Neuron (in vitro differentiated cells): ENCODE measurements at regions not wholly inside any gene's neighbourhood (a gene's known extent, or its start where the extent isn't known, plus 50 kb on each side); places are given as distances from the start of the nearest gene placed in this dataset.
"Not testable (repeated sequence)": the region's sequence is repeated elsewhere in the genome, so short reads cannot be mapped to it uniquely, and the experiment has no call there.

Experiments used
- H2AFZ ChIP-seq: one replicate; pipeline ENCODE4 v1.6.1; 2013; ENCODE audit warnings: low read depth, mild to moderate bottlenecking, inconsistent platforms, low read length, moderate library complexity
- H3K27me3 ChIP-seq: one replicate; pipeline ENCODE4 v1.6.1; 2013; ENCODE audit warnings: low read length; ENCODE audit not compliant: insufficient read depth
- H3K36me3 ChIP-seq: one replicate; pipeline ENCODE4 v1.6.1; 2013; ENCODE audit warnings: low read length; ENCODE audit not compliant: insufficient read depth
- H3K4me1 ChIP-seq: one replicate; pipeline ENCODE4 v1.6.1; 2013; ENCODE audit warnings: low read length; ENCODE audit not compliant: insufficient read depth
- H3K4me3 ChIP-seq: 2 replicates; pipeline ENCODE4 v1.5.1; 2013; ENCODE audit warnings: mild to moderate bottlenecking, low read length, moderate library complexity
- H3K9me3 ChIP-seq: one replicate; pipeline ENCODE4 v1.6.1; 2013; ENCODE audit warnings: low read length

DNA sequence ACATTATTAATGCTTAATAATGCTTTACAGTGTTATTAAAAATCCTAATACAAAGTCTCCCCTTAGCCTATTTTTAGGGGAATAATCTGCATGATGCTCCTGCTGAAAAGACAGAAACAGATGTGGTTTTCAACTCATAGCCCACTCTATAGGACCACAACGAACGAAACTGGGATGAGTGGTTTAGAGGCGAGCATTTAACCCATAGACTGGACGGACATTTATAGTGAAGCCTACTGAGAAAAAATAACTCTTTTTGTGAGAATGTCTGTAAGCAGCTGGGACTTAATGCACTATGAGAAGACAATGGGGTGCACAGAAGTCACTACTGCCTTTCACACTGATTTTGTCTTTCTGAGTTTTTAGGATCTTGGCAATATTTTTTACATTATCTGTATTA, 1599.6 kb upstream of the B3GALT2 start:
- Histone ChIP-seq H3K27me3 (no peaks in the 10 kb centered on the region), H2AFZ (no peak overlapping the region), H3K4me1 (no peaks in the 10 kb centered on the region), H3K36me3 (no peaks in the 10 kb centered on the region), H3K4me3 (no peak overlapping the region), H3K9me3 (no peaks in the 10 kb centered on the region)

- Histone ChIP-seq H3K9me3 (no peaks in the 10 kb centered on the region), H3K27me3 (no peaks in the 10 kb centered on the region), H2AFZ (no peak overlapping the region), H3K4me1 (no peaks in the 10 kb centered on the region), H3K36me3 (no peaks in the 10 kb centered on the region), H3K4me3 (no peak overlapping the region)
Observed at GRCh38 chr1:194776657-194777056, 1590.2 kb upstream of the B3GALT2 start.

GRCh38 chr1:194774535-194774934, 1588.1 kb upstream of the B3GALT2 start:
- Histone ChIP-seq H3K9me3 (no peaks in the 10 kb centered on the region), H3K4me3 (no peak overlapping the region), H2AFZ (no peak overlapping the region), H3K4me1 (no peaks in the 10 kb centered on the region), H3K36me3 (no peaks in the 10 kb centered on the region), H3K27me3 (no peaks in the 10 kb centered on the region)

DNA sequence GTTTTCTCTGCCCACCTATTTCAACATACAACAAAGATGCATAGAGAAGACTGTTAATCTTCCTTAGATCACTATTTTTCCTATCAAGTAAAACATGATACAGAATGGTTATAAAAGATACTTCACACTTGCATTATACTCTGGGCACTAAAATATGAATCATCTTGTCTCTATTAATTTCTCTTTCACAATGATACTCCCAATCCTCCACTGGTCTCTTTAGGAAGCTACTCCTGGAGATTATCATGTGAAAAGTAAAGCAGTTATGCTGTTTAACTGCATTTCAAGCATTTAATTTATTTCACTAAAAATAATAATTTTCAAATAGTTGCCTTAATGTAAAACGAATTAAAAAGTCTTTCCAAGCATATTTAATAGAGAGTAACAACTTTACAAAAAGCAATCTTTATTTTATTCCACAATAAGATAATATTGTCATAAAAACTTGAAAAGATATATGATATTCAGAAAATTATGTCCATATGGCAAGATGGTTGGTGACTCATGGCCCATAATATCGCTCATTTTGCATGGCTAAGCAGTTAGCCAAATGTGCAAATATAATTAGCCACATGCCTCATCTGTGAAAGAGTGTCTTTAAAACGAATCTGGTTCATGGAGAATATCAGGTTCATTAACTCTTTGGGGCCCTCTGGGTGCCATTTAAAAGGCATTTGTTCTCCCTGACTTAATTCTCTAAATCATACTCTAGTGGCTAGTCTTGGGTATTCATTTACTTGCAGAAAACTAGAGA, 1569.0 kb upstream of the B3GALT2 start:
- Histone ChIP-seq H3K4me1 (no peaks in the 10 kb centered on the region), H3K9me3 (no peaks in the 10 kb centered on the region), H3K4me3 (no peak overlapping the region), H2AFZ (no peak overlapping the region), H3K36me3 (no peaks in the 10 kb centered on the region), H3K27me3 (no peaks in the 10 kb centered on the region)

- H3K36me3 ChIP-seq, H3K27me3 ChIP-seq, H3K4me3 ChIP-seq, H3K9me3 ChIP-seq, H2AFZ ChIP-seq: not testable (repeated sequence)
- peaks cover 15% of the 10 kb centered on the region for H3K4me1 ChIP-seq
Observed at GRCh38 chr1:194738843-194739242, 1552.4 kb upstream of the B3GALT2 start.

DNA sequence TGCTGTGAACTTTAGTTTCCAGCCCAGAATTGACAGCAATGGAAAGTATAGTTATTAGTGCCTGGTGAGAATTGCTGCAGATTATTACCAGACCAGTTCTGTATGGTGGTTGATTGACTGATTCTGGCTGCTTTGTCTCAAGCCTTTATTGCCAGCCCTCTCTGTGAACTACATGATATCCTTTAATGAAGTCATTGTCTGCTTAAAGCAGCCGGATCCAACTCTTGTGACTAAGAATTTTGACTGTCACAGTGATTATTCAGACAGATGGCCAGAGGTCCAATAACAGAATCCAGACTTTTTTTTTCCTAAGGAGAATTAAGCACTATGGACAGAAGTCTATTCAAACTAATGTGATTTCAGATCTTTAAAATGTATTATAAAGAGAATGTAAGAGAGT, 1548.6 kb upstream of the B3GALT2 start:
- Histone ChIP-seq H3K27me3 (no peaks in the 10 kb centered on the region), H3K4me1 (peaks cover 15% of the 10 kb centered on the region), H3K36me3 (no peaks in the 10 kb centered on the region), H2AFZ (peak overlapping the region; percentile 68), H3K4me3 (no peak overlapping the region), H3K9me3 (no peaks in the 10 kb centered on the region)

- H3K4me1 ChIP-seq: peaks cover 15% of the 10 kb centered on the region
- H3K9me3 ChIP-seq: no peaks in the 10 kb centered on the region
- H3K36me3 ChIP-seq: no peaks in the 10 kb centered on the region
- no peaks in the 10 kb centered on the region for H3K27me3 ChIP-seq
- no peak overlapping the region for H2AFZ ChIP-seq
- H3K4me3 ChIP-seq: no peak overlapping the region
Observed at GRCh38 chr1:194731025-194731424, 1544.6 kb upstream of the B3GALT2 start.

DNA sequence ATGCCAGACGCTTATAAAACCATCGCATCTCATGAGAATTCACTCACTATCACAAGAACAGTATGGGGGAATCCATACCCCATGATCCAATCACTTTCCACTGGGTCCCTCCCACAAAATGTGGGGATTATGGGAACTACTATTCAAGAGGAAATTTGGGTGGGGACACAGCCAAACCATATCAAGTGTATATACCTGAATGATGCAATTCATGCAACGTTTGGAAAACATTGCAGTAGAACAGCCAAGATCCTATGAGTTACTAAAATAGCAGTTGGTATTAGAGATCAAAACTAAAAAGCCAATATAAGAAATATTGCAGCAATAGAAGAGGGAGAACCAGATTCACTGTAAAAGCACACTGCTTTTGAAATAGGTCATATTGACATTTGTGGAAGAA, 1543.9 kb upstream of the B3GALT2 start:
- H3K4me1 ChIP-seq: peaks cover 9% of the 10 kb centered on the region
- no peaks in the 10 kb centered on the region for H3K36me3 ChIP-seq
- H2AFZ ChIP-seq: no peak overlapping the region

GRCh38 chr1:194723067-194723466, 1536.7 kb upstream of the B3GALT2 start:
- Histone ChIP-seq H3K27me3 (no peaks in the 10 kb centered on the region), H3K4me3 (no peak overlapping the region), H3K36me3 (no peaks in the 10 kb centered on the region), H3K4me1 (no peaks in the 10 kb centered on the region), H2AFZ (no peak overlapping the region), H3K9me3 (no peaks in the 10 kb centered on the region)

More for the DNA sequence above, 1543.9 kb upstream of the B3GALT2 start:
- Histone ChIP-seq H3K4me3 (no peak overlapping the region), H3K9me3 (no peaks in the 10 kb centered on the region), H3K27me3 (no peaks in the 10 kb centered on the region)

- Histone ChIP-seq H3K4me1 (no peaks in the 10 kb centered on the region), H3K36me3 (no peaks in the 10 kb centered on the region), H3K27me3 (no peaks in the 10 kb centered on the region), H2AFZ (no peak overlapping the region), H3K9me3 (no peaks in the 10 kb centered on the region), H3K4me3 (no peak overlapping the region)
Observed at GRCh38 chr1:194717941-194718340, 1531.5 kb upstream of the B3GALT2 start.

DNA sequence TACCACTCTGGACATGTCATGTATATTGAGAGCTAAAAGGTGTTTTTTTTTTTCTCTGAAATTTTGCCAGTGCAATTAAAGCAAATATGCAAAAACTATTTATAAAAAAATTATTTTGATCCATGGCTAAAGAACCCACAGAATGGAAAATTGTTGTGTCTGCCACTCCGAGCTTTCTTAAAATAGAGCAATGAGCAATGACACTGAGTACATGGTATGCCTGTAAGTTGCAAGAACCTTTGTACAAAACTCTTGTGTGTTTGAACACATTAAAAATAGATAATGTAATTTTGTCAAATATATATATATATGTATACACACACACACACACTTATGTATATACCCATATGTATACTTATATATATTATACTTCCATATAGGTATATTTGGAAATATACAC, 1530.9 kb upstream of the B3GALT2 start:
- no peaks in the 10 kb centered on the region for H3K27me3 ChIP-seq
- no peak overlapping the region for H3K4me3 ChIP-seq
- H2AFZ ChIP-seq: no peak overlapping the region
- no peaks in the 10 kb centered on the region for H3K4me1 ChIP-seq
- no peaks in the 10 kb centered on the region for H3K36me3 ChIP-seq
- H3K9me3 ChIP-seq: no peaks in the 10 kb centered on the region

DNA sequence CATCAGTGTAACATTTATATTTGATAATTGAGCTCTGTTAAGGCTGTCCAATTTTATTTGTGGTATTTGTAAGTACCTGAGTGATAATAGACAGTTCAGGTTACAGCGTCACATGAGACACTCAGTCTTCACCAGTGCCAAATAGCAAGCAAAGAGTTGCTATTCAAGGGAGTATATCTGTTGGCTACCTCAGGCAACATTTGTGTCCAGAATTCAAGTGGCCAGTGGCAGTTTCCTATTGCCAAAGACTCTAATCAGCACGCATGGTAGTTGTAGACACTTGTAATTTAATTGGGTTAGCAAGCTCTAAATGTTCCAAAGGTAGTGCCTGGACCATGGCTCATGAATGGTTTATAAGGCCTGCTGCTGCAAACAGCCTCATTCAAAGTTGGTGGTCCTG, 1524.3 kb upstream of the B3GALT2 start:
- Histone ChIP-seq H3K27me3 (no peaks in the 10 kb centered on the region), H2AFZ (no peak overlapping the region), H3K4me3 (no peak overlapping the region), H3K4me1 (no peaks in the 10 kb centered on the region), H3K9me3 (no peaks in the 10 kb centered on the region), H3K36me3 (no peaks in the 10 kb centered on the region)

DNA sequence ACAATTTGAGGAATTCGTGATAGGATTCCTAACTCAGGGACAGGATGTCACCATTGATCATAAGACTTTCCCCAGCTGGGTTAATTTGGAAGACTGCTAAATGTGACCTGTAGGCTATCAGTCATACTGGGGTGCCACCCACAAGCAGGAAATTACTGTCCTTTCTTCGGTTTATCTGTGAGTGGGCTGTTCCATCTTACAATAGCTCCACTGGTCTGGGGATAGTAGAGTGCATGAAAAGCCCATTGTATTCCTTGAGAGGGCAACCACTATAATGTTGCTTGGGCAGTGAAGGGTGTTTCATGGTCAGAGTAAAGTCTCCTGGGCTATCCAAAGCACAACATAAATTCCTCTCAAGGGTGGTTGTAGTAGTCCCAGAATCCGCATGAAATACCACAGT, 1523.0 kb upstream of the B3GALT2 start:
- Histone ChIP-seq H3K4me1 (no peaks in the 10 kb centered on the region), H3K36me3 (no peaks in the 10 kb centered on the region), H3K4me3 (no peak overlapping the region), H3K9me3 (no peaks in the 10 kb centered on the region), H3K27me3 (no peaks in the 10 kb centered on the region), H2AFZ (no peak overlapping the region)

GRCh38 chr1:194707074-194707473, 1520.7 kb upstream of the B3GALT2 start:
- Histone ChIP-seq H3K4me3 (no peak overlapping the region), H3K36me3 (no peaks in the 10 kb centered on the region), H3K4me1 (no peaks in the 10 kb centered on the region), H2AFZ (no peak overlapping the region), H3K9me3 (no peaks in the 10 kb centered on the region), H3K27me3 (no peaks in the 10 kb centered on the region)
